Gastroesophageal sphincter (tissue), 4 donors: ENCODE measurements at regions not wholly inside any gene's neighbourhood (a gene's known extent, or its start where the extent isn't known, plus 50 kb on each side); places are given as distances from the start of the nearest gene placed in this dataset.

Experiments used
- ATAC-seq: fragments of 150-250 bp; one replicate; pipeline ENCODE4 v1.9.1; 2016; ENCODE audit warnings: mild to moderate bottlenecking, moderate library complexity
- H3K27ac ChIP-seq, 4 donors: fragments of 200-600 bp; sonication (generic) in 3 of 4; 1 replicate in 3 of 4; 2 replicates in 1 of 4; pipeline ENCODE4 v1.5.1; 2016 to 2019
- H3K27me3 ChIP-seq: fragments of 200-600 bp; sonication (generic); one replicate; pipeline ENCODE4 v1.5.1; 2019
- H3K36me3 ChIP-seq, 2 donors: fragments of 200-600 bp; sonication (generic); one replicate each; pipeline ENCODE4 v1.5.1; 2019; ENCODE audit warnings: control low read depth in 1 of 2
- H3K4me1 ChIP-seq, 3 donors: fragments of 200-600 bp; sonication (generic); 1 replicate in 2 of 3; 2 replicates in 1 of 3; pipeline ENCODE4 v1.5.1; 2016 to 2019; ENCODE audit warnings: control low read depth in 2 of 3
- H3K4me3 ChIP-seq, 2 donors: fragments of 200-600 bp; sonication (generic); one replicate each; pipeline ENCODE4 v1.5.1; 2019; ENCODE audit warnings: mild to moderate bottlenecking in 1 of 2, moderate library complexity in 1 of 2
- H3K9me3 ChIP-seq, 3 donors: fragments of 200-600 bp; sonication (generic); one replicate each; pipeline ENCODE4 v1.5.1; 2017 to 2019; ENCODE audit warnings: control low read depth in 2 of 3
- CTCF ChIP-seq, 4 experiments: fragments of 200-600 bp in 2 of 4; fragments of 450-650 bp in 2 of 4; sonication (generic) in 1 of 4; IDR thresholded peaks; one replicate each; pipeline ENCODE4 v1.5.1; 2017 to 2019; ENCODE audit warnings: antibody characterized with exemption in 4 of 4, mild to moderate bottlenecking in 2 of 4, moderate library complexity in 2 of 4
- EP300 ChIP-seq: sonication (generic); formaldehyde crosslinking; IDR thresholded peaks from one replicate; pipeline ENCODE4 v1.6.1; 2017; ENCODE audit warnings: antibody characterized with exemption, mild to moderate bottlenecking
- POLR2A ChIP-seq, 2 donors: fragments of 450-650 bp; IDR thresholded peaks; one replicate each; pipeline ENCODE4 v1.6.1; 2017; ENCODE audit warnings: antibody characterized with exemption in 2 of 2, mild to moderate bottlenecking in 2 of 2, moderate library complexity in 1 of 2
- POLR2AphosphoS5 ChIP-seq: sonication (generic); formaldehyde crosslinking; IDR thresholded peaks from one replicate; pipeline ENCODE4 v1.6.1; 2017; ENCODE audit warnings: antibody characterized with exemption
- WGBS, 2 donors: methylation state at CpG; one replicate each; pipeline ENCODE4 v1.1.5; 2018; ENCODE audit warnings: low coverage in 1 of 2; 5-methylcytosine and 5-hydroxymethylcytosine counted together

GRCh38 chr14:83463500-83464098 lies 1929.9 kb upstream of the SEL1L start:
- H3K4me3 ChIP-seq: no peak overlapping the region
- H3K27me3 ChIP-seq: no peaks in the 10 kb centered on the region
- no peaks in the 10 kb centered on the region for H3K4me1 ChIP-seq
- TF ChIP-seq CTCF (IDR thresholded peaks at IDR 0.05): peak; percentile 7 to 61 (median 30)
- TF ChIP-seq POLR2A (IDR thresholded peaks at IDR 0.05): no peak
- H3K27ac ChIP-seq: no peak overlapping the region
- 50 to 58% methylated on average over 4 of the region's 4 CpGs for whole genome bisulfite sequencing, 2 donors
- peaks cover 0 to 8% (median 0%) of the 10 kb centered on the region in 3 donors for H3K9me3 ChIP-seq
- no peak for ATAC-seq
- no peaks in the 10 kb centered on the region for H3K36me3 ChIP-seq

GRCh38 chr14:83467811-83468210 lies 1934.2 kb upstream of the SEL1L start:
- no peaks in the 10 kb centered on the region for H3K27me3 ChIP-seq
- H3K4me3 ChIP-seq: no peak overlapping the region
- H3K27ac ChIP-seq: no peak overlapping the region
- no peaks in the 10 kb centered on the region for H3K36me3 ChIP-seq
- H3K9me3 ChIP-seq: no peaks in the 10 kb centered on the region
- H3K4me1 ChIP-seq: no peaks in the 10 kb centered on the region
- no peak for TF ChIP-seq POLR2AphosphoS5
- no peak for TF ChIP-seq CTCF (IDR thresholded peaks at IDR 0.05)
- no peak for ATAC-seq
- WGBS, 2 donors: 60 to 74% methylated on average over 3 of the region's 3 CpGs

GRCh38 chr14:83470466-83470865 lies 1936.8 kb upstream of the SEL1L start:
- Histone ChIP-seq H3K27ac (no peak overlapping the region), H3K36me3 (no peaks in the 10 kb centered on the region), H3K27me3 (no peaks in the 10 kb centered on the region), H3K4me1 (no peaks in the 10 kb centered on the region), H3K4me3 (no peak overlapping the region), H3K9me3 (no peaks in the 10 kb centered on the region)
- no peak for ATAC-seq
- WGBS, 2 donors: 49 to 55% methylated on average over 4 of the region's 4 CpGs
- no peak for TF ChIP-seq POLR2AphosphoS5
- TF ChIP-seq POLR2A (IDR thresholded peaks at IDR 0.05): no peak
- no peak for TF ChIP-seq EP300
- no peak for TF ChIP-seq CTCF (IDR thresholded peaks at IDR 0.05)

GRCh38 chr14:83470959-83471695 lies 1937.5 kb upstream of the SEL1L start:
- Histone ChIP-seq H3K9me3 (no peaks in the 10 kb centered on the region), H3K4me3 (no peak overlapping the region), H3K27me3 (no peaks in the 10 kb centered on the region), H3K27ac (no peak overlapping the region), H3K4me1 (no peaks in the 10 kb centered on the region), H3K36me3 (no peaks in the 10 kb centered on the region)
- no peak for ATAC-seq
- TF ChIP-seq POLR2A (IDR thresholded peaks at IDR 0.05): no peak
- no peak for TF ChIP-seq POLR2AphosphoS5
- no peak for TF ChIP-seq CTCF (IDR thresholded peaks at IDR 0.05)
- TF ChIP-seq EP300: no peak
- WGBS, 2 donors: 100% methylated on average over 1 of the region's 1 CpG
